Neural cell (in vitro differentiated cells): ENCODE measurements at regions not wholly inside any gene's neighbourhood (a gene's known extent, or its start where the extent isn't known, plus 50 kb on each side); places are given as distances from the start of the nearest gene placed in this dataset.

Experiments
- H2AFZ ChIP-seq: fragments of 200-600, 300-800 bp; sonication (generic), shearing (Covaris generic); 2 replicates; pipeline ENCODE4 v1.6.0; 2014; ENCODE audit warnings: low read depth, mild to moderate bottlenecking, antibody characterized with exemption, low read length, moderate library complexity
- H3F3A ChIP-seq: fragments of 200-600 bp; shearing (Covaris generic); 2 replicates; pipeline ENCODE4 v1.6.1; 2016; ENCODE audit warnings: mild to moderate bottlenecking, moderate library complexity, mixed read lengths, antibody characterized with exemption, low read length; ENCODE audit not compliant: insufficient read depth, poor library complexity, severe bottlenecking
- H3K27ac ChIP-seq: fragments of 200-600, 300-800 bp; sonication (generic), shearing (Covaris generic); 2 replicates; pipeline ENCODE4 v1.5.1; 2014; ENCODE audit warnings: mild to moderate bottlenecking, low read length, moderate library complexity
- H3K27me3 ChIP-seq: fragments of 300-800, 200-600 bp; sonication (generic), shearing (Covaris generic); 2 replicates; pipeline ENCODE4 v1.6.0; 2014; ENCODE audit warnings: mild to moderate bottlenecking, low read depth, low read length, moderate library complexity; ENCODE audit not compliant: insufficient read depth
- H3K36me3 ChIP-seq: fragments of 300-800, 200-600 bp; sonication (generic), shearing (Covaris generic); 2 replicates; pipeline ENCODE4 v1.5.1; 2014; ENCODE audit warnings: mild to moderate bottlenecking, antibody characterized with exemption, low read length, moderate library complexity; ENCODE audit not compliant: insufficient read depth
- H3K4me2 ChIP-seq: fragments of 300-800, 200-600 bp; sonication (generic), shearing (Covaris generic); 2 replicates; pipeline ENCODE4 v1.6.0; 2014; ENCODE audit warnings: mild to moderate bottlenecking, low read length
- H3K4me3 ChIP-seq: fragments of 300-800, 200-600 bp; sonication (generic), shearing (Covaris generic); 2 replicates; pipeline ENCODE4 v1.5.1; 2014; ENCODE audit warnings: mild to moderate bottlenecking, low read length, moderate library complexity
- H3K79me2 ChIP-seq: fragments of 200-600 bp; shearing (Covaris generic); replicated peaks from 2 replicates; pipeline ENCODE4 v1.6.0; 2014; ENCODE audit warnings: mild to moderate bottlenecking, low read length, moderate library complexity; ENCODE audit not compliant: insufficient read depth
- H3K9ac ChIP-seq: fragments of 300-800, 200-600 bp; sonication (generic), shearing (Covaris generic); 2 replicates; pipeline ENCODE4 v1.6.1; 2016; ENCODE audit warnings: mild to moderate bottlenecking, low read length, mixed read lengths
- H3K9me2 ChIP-seq: fragments of 200-600 bp; shearing (Covaris generic); 2 replicates; pipeline ENCODE4 v1.6.1; 2016; ENCODE audit warnings: mild to moderate bottlenecking, low read length, mixed read lengths; ENCODE audit not compliant: insufficient read depth
- H3K9me3 ChIP-seq: fragments of 200-600, 300-800 bp; sonication (generic), shearing (Covaris generic); 2 replicates; pipeline ENCODE4 v1.6.1; 2016; ENCODE audit warnings: mild to moderate bottlenecking, mixed run types, low read length, moderate library complexity, mixed read lengths
- H4K20me1 ChIP-seq: fragments of 200-600 bp; shearing (Covaris generic); 2 replicates; pipeline ENCODE4 v1.6.1; 2016; ENCODE audit warnings: mild to moderate bottlenecking, mixed run types; ENCODE audit not compliant: insufficient read depth
- EP300 ChIP-seq: fragments of 450-650 bp; conservative IDR thresholded peaks from 2 replicates; pipeline ENCODE4 v1.6.1; 2014; ENCODE audit warnings: antibody characterized with exemption, mild to moderate bottlenecking, moderate library complexity; ENCODE audit not compliant: poor library complexity, severe bottlenecking
- EZH2 ChIP-seq: fragments of 200-600, 300-800 bp; shearing (Covaris generic), sonication (generic); IDR thresholded peaks from 2 replicates; pipeline ENCODE4 v1.6.1; 2014; ENCODE audit warnings: antibody characterized with exemption, low read length, borderline replicate concordance, mild to moderate bottlenecking; ENCODE audit not compliant: insufficient read depth, poor library complexity, severe bottlenecking
- MXI1 ChIP-seq: fragments of 450-650 bp; conservative IDR thresholded peaks from 2 replicates; pipeline ENCODE4 v1.6.1; 2014; ENCODE audit warnings: antibody characterized with exemption, mild to moderate bottlenecking; ENCODE audit not compliant: poor library complexity, severe bottlenecking
- POLR2AphosphoS5 ChIP-seq: IDR thresholded peaks from 2 replicates; pipeline ENCODE4 v1.6.1; 2012
- RAD21 ChIP-seq: fragments of 450-650 bp; conservative IDR thresholded peaks from 2 replicates; pipeline ENCODE4 v1.6.1; 2014; ENCODE audit warnings: antibody characterized with exemption, mild to moderate bottlenecking, moderate library complexity
- SMC3 ChIP-seq: fragments of 450-650 bp; conservative IDR thresholded peaks from 2 replicates; pipeline ENCODE4 v1.6.1; 2014; ENCODE audit warnings: antibody characterized with exemption, mild to moderate bottlenecking, moderate library complexity; ENCODE audit not compliant: poor library complexity
- TAF1 ChIP-seq: IDR thresholded peaks from 2 replicates; pipeline ENCODE4 v1.6.1; 2012; ENCODE audit warnings: low read depth
- TF ChIP-seq, protein P1 (sequence below): fragments of 450-650 bp; IDR thresholded peaks from 2 replicates; pipeline ENCODE4 v1.5.1; 2014; ENCODE audit warnings: antibody characterized with exemption, mild to moderate bottlenecking, moderate library complexity; ENCODE audit not compliant: poor library complexity, severe bottlenecking
- TF ChIP-seq, protein P2 (sequence below): IDR thresholded peaks from 2 replicates; pipeline ENCODE4 v1.6.1; 2012; ENCODE audit warnings: borderline replicate concordance

DNA sequence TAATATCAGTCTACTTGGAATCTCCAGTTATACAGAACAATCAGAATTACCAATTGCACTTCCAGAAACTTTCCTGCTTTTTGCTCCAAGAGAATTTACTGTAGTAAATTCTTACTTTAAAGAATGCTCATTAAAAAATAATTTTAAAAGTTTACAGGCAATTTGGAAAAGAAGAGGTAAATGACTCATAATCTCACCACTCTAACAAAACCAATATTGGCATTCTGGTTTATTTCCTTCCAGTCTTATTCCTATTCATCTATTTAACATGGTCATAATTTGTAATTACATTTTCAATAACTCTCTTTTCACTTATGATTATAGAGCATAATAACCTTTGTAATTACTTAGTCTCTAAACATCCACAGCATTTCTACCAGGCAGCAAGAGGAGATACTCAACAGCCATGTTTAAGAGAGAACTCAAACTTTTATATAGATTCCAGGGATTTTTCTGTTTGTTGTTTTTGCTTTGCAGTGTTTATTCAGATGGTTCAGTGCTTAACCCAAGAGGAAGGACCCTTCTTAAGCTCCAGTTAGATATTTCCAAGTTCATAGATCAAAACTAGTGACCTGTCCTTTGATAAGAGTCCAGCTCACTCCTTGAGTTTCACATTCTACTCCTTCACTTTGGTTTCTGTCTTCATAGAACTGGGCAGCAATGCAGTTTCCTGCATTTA, 464.7 kb downstream of the TXNL1 start:
- H3K4me2 ChIP-seq: no peak overlapping the region
- no peak overlapping the region for H3K27ac ChIP-seq
- no peaks in the 10 kb centered on the region for H3K9me2 ChIP-seq
- H3K27me3 ChIP-seq: no peaks in the 10 kb centered on the region
- no peak overlapping the region for H3K4me3 ChIP-seq
- no peaks in the 10 kb centered on the region for H3K79me2 ChIP-seq
- no peaks in the 10 kb centered on the region for H3F3A ChIP-seq
- TF ChIP-seq SMC3: no peak
- TF ChIP-seq MXI1: no peak
- TF ChIP-seq TAF1: no peak
- TF ChIP-seq, protein P1, sequence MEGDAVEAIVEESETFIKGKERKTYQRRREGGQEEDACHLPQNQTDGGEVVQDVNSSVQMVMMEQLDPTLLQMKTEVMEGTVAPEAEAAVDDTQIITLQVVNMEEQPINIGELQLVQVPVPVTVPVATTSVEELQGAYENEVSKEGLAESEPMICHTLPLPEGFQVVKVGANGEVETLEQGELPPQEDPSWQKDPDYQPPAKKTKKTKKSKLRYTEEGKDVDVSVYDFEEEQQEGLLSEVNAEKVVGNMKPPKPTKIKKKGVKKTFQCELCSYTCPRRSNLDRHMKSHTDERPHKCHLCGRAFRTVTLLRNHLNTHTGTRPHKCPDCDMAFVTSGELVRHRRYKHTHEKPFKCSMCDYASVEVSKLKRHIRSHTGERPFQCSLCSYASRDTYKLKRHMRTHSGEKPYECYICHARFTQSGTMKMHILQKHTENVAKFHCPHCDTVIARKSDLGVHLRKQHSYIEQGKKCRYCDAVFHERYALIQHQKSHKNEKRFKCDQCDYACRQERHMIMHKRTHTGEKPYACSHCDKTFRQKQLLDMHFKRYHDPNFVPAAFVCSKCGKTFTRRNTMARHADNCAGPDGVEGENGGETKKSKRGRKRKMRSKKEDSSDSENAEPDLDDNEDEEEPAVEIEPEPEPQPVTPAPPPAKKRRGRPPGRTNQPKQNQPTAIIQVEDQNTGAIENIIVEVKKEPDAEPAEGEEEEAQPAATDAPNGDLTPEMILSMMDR: no peak
- TF ChIP-seq POLR2AphosphoS5: no peak
- TF ChIP-seq, protein P2, sequence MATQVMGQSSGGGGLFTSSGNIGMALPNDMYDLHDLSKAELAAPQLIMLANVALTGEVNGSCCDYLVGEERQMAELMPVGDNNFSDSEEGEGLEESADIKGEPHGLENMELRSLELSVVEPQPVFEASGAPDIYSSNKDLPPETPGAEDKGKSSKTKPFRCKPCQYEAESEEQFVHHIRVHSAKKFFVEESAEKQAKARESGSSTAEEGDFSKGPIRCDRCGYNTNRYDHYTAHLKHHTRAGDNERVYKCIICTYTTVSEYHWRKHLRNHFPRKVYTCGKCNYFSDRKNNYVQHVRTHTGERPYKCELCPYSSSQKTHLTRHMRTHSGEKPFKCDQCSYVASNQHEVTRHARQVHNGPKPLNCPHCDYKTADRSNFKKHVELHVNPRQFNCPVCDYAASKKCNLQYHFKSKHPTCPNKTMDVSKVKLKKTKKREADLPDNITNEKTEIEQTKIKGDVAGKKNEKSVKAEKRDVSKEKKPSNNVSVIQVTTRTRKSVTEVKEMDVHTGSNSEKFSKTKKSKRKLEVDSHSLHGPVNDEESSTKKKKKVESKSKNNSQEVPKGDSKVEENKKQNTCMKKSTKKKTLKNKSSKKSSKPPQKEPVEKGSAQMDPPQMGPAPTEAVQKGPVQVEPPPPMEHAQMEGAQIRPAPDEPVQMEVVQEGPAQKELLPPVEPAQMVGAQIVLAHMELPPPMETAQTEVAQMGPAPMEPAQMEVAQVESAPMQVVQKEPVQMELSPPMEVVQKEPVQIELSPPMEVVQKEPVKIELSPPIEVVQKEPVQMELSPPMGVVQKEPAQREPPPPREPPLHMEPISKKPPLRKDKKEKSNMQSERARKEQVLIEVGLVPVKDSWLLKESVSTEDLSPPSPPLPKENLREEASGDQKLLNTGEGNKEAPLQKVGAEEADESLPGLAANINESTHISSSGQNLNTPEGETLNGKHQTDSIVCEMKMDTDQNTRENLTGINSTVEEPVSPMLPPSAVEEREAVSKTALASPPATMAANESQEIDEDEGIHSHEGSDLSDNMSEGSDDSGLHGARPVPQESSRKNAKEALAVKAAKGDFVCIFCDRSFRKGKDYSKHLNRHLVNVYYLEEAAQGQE: no peak
- no peak for TF ChIP-seq EP300
- TF ChIP-seq RAD21: no peak
- TF ChIP-seq EZH2: no peak
- no peaks in the 10 kb centered on the region for H4K20me1 ChIP-seq
- no peaks in the 10 kb centered on the region for H3K36me3 ChIP-seq
- H3K9ac ChIP-seq: no peak overlapping the region
- H2AFZ ChIP-seq: no peak overlapping the region
- H3K9me3 ChIP-seq: no peaks in the 10 kb centered on the region

DNA sequence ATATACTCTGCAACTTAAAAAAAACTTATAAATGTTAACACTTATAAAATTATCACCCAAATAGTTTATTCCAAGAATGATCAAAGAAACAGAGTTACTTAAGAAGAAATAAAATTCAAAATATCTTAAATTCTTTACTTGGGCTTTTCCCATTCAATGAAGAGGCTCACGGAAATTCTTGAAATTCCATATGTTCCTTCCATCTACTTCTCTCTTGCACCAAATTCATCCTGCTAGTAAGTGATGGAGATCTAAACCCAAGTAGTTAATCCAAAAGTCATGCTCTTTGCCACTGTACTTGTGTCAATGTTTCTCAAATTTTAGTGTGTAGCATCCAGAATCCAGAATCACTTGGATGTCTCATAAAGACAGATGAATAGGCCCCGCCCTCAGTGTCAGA, 465.9 kb downstream of the TXNL1 start:
- no peak overlapping the region for H3K4me3 ChIP-seq
- H3F3A ChIP-seq: no peaks in the 10 kb centered on the region
- H4K20me1 ChIP-seq: no peaks in the 10 kb centered on the region
- no peak overlapping the region for H2AFZ ChIP-seq
- TF ChIP-seq, protein P1: no peak
- TF ChIP-seq, protein P2: no peak
- TF ChIP-seq SMC3: no peak
- H3K79me2 ChIP-seq: no peaks in the 10 kb centered on the region
- H3K4me2 ChIP-seq: no peak overlapping the region
- H3K27ac ChIP-seq: no peak overlapping the region
- no peaks in the 10 kb centered on the region for H3K9me3 ChIP-seq
- no peaks in the 10 kb centered on the region for H3K9me2 ChIP-seq
- H3K36me3 ChIP-seq: no peaks in the 10 kb centered on the region
- no peak overlapping the region for H3K9ac ChIP-seq
- no peaks in the 10 kb centered on the region for H3K27me3 ChIP-seq
